Fibroblast of skin of scalp (primary cell): ENCODE measurements at regions not wholly inside any gene's neighbourhood (a gene's known extent, or its start where the extent isn't known, plus 50 kb on each side); places are given as distances from the start of the nearest gene placed in this dataset.
"Not testable (repeated sequence)": the region's sequence is repeated elsewhere in the genome, so short reads cannot be mapped to it uniquely, and the experiment has no call there.

ENCODE experiments used
- DNase-seq: peaks from one replicate; pipeline ENCODE4 v3.0.0-alpha.2; 2013

GRCh38 chr12:58009405-58010195, 68.2 kb downstream of the ATP23 start:
- DNase-seq, result peak; percentile 27

GRCh38 chr12:58011676-58012075, 70.3 kb downstream of the ATP23 start:
- no peak for DNase-seq

GRCh38 chr12:58022379-58023020, 81.1 kb downstream of the ATP23 start:
- DNase-seq, result not testable (repeated sequence)

- no peak for DNase-seq
These were observed 84.1 kb downstream of the ATP23 start for GRCh38 chr12:58025431-58025830.

- no peak for DNase-seq
These were observed 85.1 kb downstream of the ATP23 start for GRCh38 chr12:58026426-58026825.

- no peak for DNase-seq
These were observed 85.8 kb downstream of the ATP23 start for GRCh38 chr12:58026897-58027891.

- DNase-seq, result no peak
These were observed 86.9 kb downstream of the ATP23 start for GRCh38 chr12:58028294-58028693.

- DNase-seq, result no peak
These were observed 87.9 kb downstream of the ATP23 start for GRCh38 chr12:58029260-58029659.

- DNase-seq, result peak; percentile 19
These were observed 89.4 kb downstream of the ATP23 start for GRCh38 chr12:58030566-58031279.

- DNase-seq, result no peak
These were observed 90.8 kb downstream of the ATP23 start for GRCh38 chr12:58032156-58032555.

GRCh38 chr12:58033831-58034230, 92.5 kb downstream of the ATP23 start:
- DNase-seq, result no peak

GRCh38 chr12:58034311-58034710, 92.9 kb downstream of the ATP23 start:
- DNase-seq, result no peak

GRCh38 chr12:58034712-58035111, 93.3 kb downstream of the ATP23 start:
- DNase-seq, result no peak

- no peak for DNase-seq
These were observed 100.1 kb downstream of the ATP23 start for GRCh38 chr12:58041441-58041840.

- no peak for DNase-seq
These were observed 103.6 kb downstream of the ATP23 start for GRCh38 chr12:58044966-58045365.

GRCh38 chr12:58046271-58046670, 104.9 kb downstream of the ATP23 start:
- no peak for DNase-seq

GRCh38 chr12:58051378-58051777, 110.0 kb downstream of the ATP23 start:
- no peak for DNase-seq

- no peak for DNase-seq
These were observed 123.3 kb downstream of the ATP23 start for GRCh38 chr12:58064666-58065065.

GRCh38 chr12:58066296-58066695, 124.9 kb downstream of the ATP23 start:
- no peak for DNase-seq

GRCh38 chr12:58067610-58068387, 126.4 kb downstream of the ATP23 start:
- peak; percentile 41 for DNase-seq

- DNase-seq, result no peak
These were observed 127.3 kb downstream of the ATP23 start for GRCh38 chr12:58068706-58069105.
